H1 (cell line): ENCODE measurements at regions not wholly inside any gene's neighbourhood (a gene's known extent, or its start where the extent isn't known, plus 50 kb on each side); places are given as distances from the start of the nearest gene placed in this dataset.

ENCODE experiments used
- CTCF ChIA-PET: fragments of 300-600 bp; sonication (Branson Sonifier 250); formaldehyde crosslinking; loops from one replicate; lab custom pipeline; 2021; ENCODE audit not compliant: partially characterized antibody; lab: Charles Lee
- POLR2A ChIA-PET: fragments of 300-600 bp; sonication (Branson Sonifier 250); formaldehyde crosslinking; loops from one replicate; lab custom pipeline; 2021; ENCODE audit warnings: inconsistent platforms; ENCODE audit not compliant: partially characterized antibody; lab: Charles Lee
- DNase-seq, 2 experiments: peaks; one replicate each; pipeline versions ENCODE4 v3.0.0 to v3.0.0-alpha.2; 2010 to 2022; ENCODE audit warnings: low spot score in 2 of 2, low read depth in 1 of 2, mixed read lengths in 1 of 2
- FAIRE-seq: peaks from 2 replicates; lab custom pipeline; 2011; peaks lifted over from hg19 to GRCh38; lab: Jason Lieb, UNC
- H2AFZ ChIP-seq: 2 replicates; pipeline ENCODE4 v1.8.1; 2012; ENCODE audit warnings: low read length, inconsistent platforms
- H2AK5ac ChIP-seq: 2 replicates; pipeline ENCODE4 v1.6.1; 2013; ENCODE audit warnings: low read depth, low read length
- H2BK120ac ChIP-seq: replicated peaks from 2 replicates; pipeline ENCODE3; 2013; ENCODE audit warnings: low read depth, low read length, inconsistent platforms
- H2BK12ac ChIP-seq: 2 replicates; pipeline ENCODE4 v1.6.1; 2013; ENCODE audit warnings: low read depth, low read length
- H2BK15ac ChIP-seq: 2 replicates; pipeline ENCODE4 v1.6.1; 2013; ENCODE audit warnings: low read length
- H2BK20ac ChIP-seq: 2 replicates; pipeline ENCODE4 v1.6.1; 2013; ENCODE audit warnings: low read length
- H2BK5ac ChIP-seq: 2 replicates; pipeline ENCODE4 v1.6.1; 2013; ENCODE audit warnings: low read depth, low read length
- H3K14ac ChIP-seq: 2 replicates; pipeline ENCODE4 v1.6.1; 2013; ENCODE audit warnings: inconsistent platforms; ENCODE audit not compliant: insufficient read length
- H3K18ac ChIP-seq: 2 replicates; pipeline ENCODE4 v1.6.1; 2013; ENCODE audit warnings: low read length; ENCODE audit errors: extremely low read depth
- H3K23ac ChIP-seq: 2 replicates; pipeline ENCODE4 v1.6.1; 2013; ENCODE audit warnings: inconsistent platforms; ENCODE audit not compliant: insufficient read length
- H3K23me2 ChIP-seq: 2 replicates; pipeline ENCODE4 v1.6.1; 2013; ENCODE audit warnings: low read depth, low read length
- H3K27ac ChIP-seq: 2 replicates; pipeline ENCODE4 v1.6.1; 2011; ENCODE audit warnings: low read depth, low read length, inconsistent platforms
- H3K27me3 ChIP-seq, 4 experiments: replicated peaks in 1 of 4; 1 replicate in 1 of 4; 2 replicates in 3 of 4; pipeline versions ENCODE4 v1.6.1 to v1.8.1; 2011 to 2013; ENCODE audit warnings: low read length in 3 of 4, mild to moderate bottlenecking in 3 of 4, inconsistent platforms in 2 of 4, mixed read lengths in 2 of 4, moderate library complexity in 1 of 4; ENCODE audit not compliant: control insufficient read depth in 3 of 4, insufficient read depth in 3 of 4; ENCODE audit errors: extremely low read depth in 1 of 4
- H3K36me3 ChIP-seq, 4 experiments: 2 replicates each; pipeline versions ENCODE4 v1.6.1 to v1.8.1; 2011 to 2013; ENCODE audit warnings: mild to moderate bottlenecking in 4 of 4, low read length in 3 of 4, moderate library complexity in 2 of 4, control low read depth in 1 of 4, inconsistent platforms in 1 of 4; ENCODE audit not compliant: insufficient read depth in 4 of 4, control insufficient read depth in 2 of 4
- H3K4ac ChIP-seq: replicated peaks from 2 replicates; pipeline ENCODE3; 2013; ENCODE audit warnings: low read length, low read depth, mixed read lengths, inconsistent platforms; ENCODE audit not compliant: insufficient read length
- H3K4me1 ChIP-seq, 4 experiments: replicated peaks in 1 of 4; 1 replicate in 1 of 4; 2 replicates in 3 of 4; pipeline versions ENCODE4 v1.6.1 to v1.8.1; 2011 to 2013; ENCODE audit warnings: low read length in 3 of 4, inconsistent platforms in 2 of 4, mixed read lengths in 1 of 4; ENCODE audit not compliant: insufficient read depth in 4 of 4, control insufficient read depth in 3 of 4
- H3K4me2 ChIP-seq, 2 experiments: 2 replicates each; pipeline versions ENCODE4 v1.6.1 to v1.8.1; 2011 to 2013; ENCODE audit warnings: low read depth in 2 of 2, low read length in 2 of 2, control low read depth in 1 of 2, inconsistent platforms in 1 of 2, mild to moderate bottlenecking in 1 of 2; ENCODE audit not compliant: insufficient read depth in 1 of 2
- H3K4me3 ChIP-seq, 4 experiments: fragments of 200-600, 300-600 bp in 1 of 4; sonication (generic), shearing (Covaris generic), sonication (Bioruptor Twin) in 1 of 4; 2 replicates each; pipeline versions ENCODE4 v1.5.1 to v1.8.1; 2011 to 2016; ENCODE audit warnings: low read length in 4 of 4, low read depth in 3 of 4, control low read depth in 2 of 4, inconsistent platforms in 2 of 4, mild to moderate bottlenecking in 2 of 4, mixed read lengths in 1 of 4, moderate library complexity in 1 of 4; ENCODE audit not compliant: insufficient read depth in 2 of 4; ENCODE audit errors: extremely low read depth in 1 of 4
- H3K56ac ChIP-seq: replicated peaks from 2 replicates; pipeline ENCODE3; 2013; ENCODE audit warnings: low read depth, mild to moderate bottlenecking, mixed read lengths, low read length, inconsistent platforms; ENCODE audit not compliant: insufficient read length
- H3K79me1 ChIP-seq: 2 replicates; pipeline ENCODE4 v1.6.1; 2013; ENCODE audit warnings: low read depth, low read length, control low read depth
- H3K79me2 ChIP-seq, 2 experiments: 2 replicates each; pipeline versions ENCODE4 v1.6.1 to v1.8.1; 2012 to 2013; ENCODE audit warnings: low read length in 2 of 2, mild to moderate bottlenecking in 2 of 2, inconsistent platforms in 1 of 2; ENCODE audit not compliant: insufficient read depth in 2 of 2, control insufficient read depth in 1 of 2
- H3K9ac ChIP-seq, 4 experiments: replicated peaks in 1 of 4; 1 replicate in 1 of 4; 2 replicates in 3 of 4; pipeline versions ENCODE4 v1.6.1 to v1.8.1; 2011 to 2013; ENCODE audit warnings: low read depth in 3 of 4, low read length in 3 of 4, control low read depth in 2 of 4, mild to moderate bottlenecking in 2 of 4, moderate library complexity in 2 of 4, inconsistent platforms in 1 of 4; ENCODE audit errors: extremely low read depth in 1 of 4
- H3K9me3 ChIP-seq, 2 experiments: 2 replicates each; pipeline versions ENCODE4 v1.6.1 to v1.8.1; 2012 to 2013; ENCODE audit warnings: mild to moderate bottlenecking in 2 of 2, moderate library complexity in 2 of 2, control low read depth in 1 of 2, inconsistent platforms in 1 of 2, low read depth in 1 of 2, low read length in 1 of 2, mixed read lengths in 1 of 2; ENCODE audit not compliant: insufficient read depth in 2 of 2
- H4K20me1 ChIP-seq, 2 experiments: replicated peaks in 1 of 2; 2 replicates each; pipeline versions ENCODE3 to v1.8.1; 2011 to 2013; ENCODE audit warnings: inconsistent platforms in 2 of 2, low read length in 2 of 2, mild to moderate bottlenecking in 1 of 2; ENCODE audit not compliant: insufficient read depth in 2 of 2, control insufficient read depth in 1 of 2
- H4K5ac ChIP-seq: 2 replicates; pipeline ENCODE4 v1.6.1; 2013; ENCODE audit warnings: low read length, low read depth, mixed read lengths, inconsistent platforms; ENCODE audit not compliant: insufficient read length
- H4K8ac ChIP-seq: 2 replicates; pipeline ENCODE4 v1.8.0; 2013; ENCODE audit warnings: mild to moderate bottlenecking, moderate library complexity, low read length, inconsistent platforms; ENCODE audit not compliant: insufficient read depth; ENCODE audit errors: extremely low read depth
- H4K91ac ChIP-seq: replicated peaks from 2 replicates; pipeline ENCODE3; 2013; ENCODE audit warnings: low read length, mixed read lengths, inconsistent platforms; ENCODE audit not compliant: insufficient read length
- ASH2L ChIP-seq: fragments of 200-600, 300-600 bp; sonication (generic); IDR thresholded peaks from one replicate; pipeline ENCODE4 v1.7.1; 2017; ENCODE audit warnings: low read length
- CTBP2 ChIP-seq: IDR thresholded peaks from 2 replicates; pipeline ENCODE4 v1.7.0; 2011; ENCODE audit warnings: borderline replicate concordance, mild to moderate bottlenecking, moderate library complexity, mixed read lengths, low read length; ENCODE audit not compliant: insufficient read depth, insufficient read length
- KDM5A ChIP-seq: fragments of 200-600 bp; IDR thresholded peaks from 2 replicates; pipeline ENCODE4 v1.7.1; 2012; ENCODE audit warnings: mild to moderate bottlenecking, low read length, inconsistent platforms, mixed read lengths
- RNF2 ChIP-seq: fragments of 200-900, 300-1000 bp; sonication (generic); IDR thresholded peaks from 2 replicates; pipeline ENCODE4 v1.7.1; 2016; ENCODE audit warnings: borderline replicate concordance, low read depth, mild to moderate bottlenecking, antibody characterized with exemption, low read length; ENCODE audit not compliant: poor library complexity, severe bottlenecking; ENCODE audit errors: missing control alignments
- SRF ChIP-seq: IDR thresholded peaks from 2 replicates; pipeline ENCODE4 v1.6.1; 2011; ENCODE audit warnings: mild to moderate bottlenecking, low read depth, low read length, moderate library complexity
- TBP ChIP-seq: IDR thresholded peaks from 2 replicates; pipeline ENCODE4 v1.6.1; 2011; ENCODE audit warnings: low read depth, low read length, improper control_type of control experiment
- TCF12 ChIP-seq: IDR thresholded peaks from 2 replicates; pipeline ENCODE4 v1.6.1; 2011; ENCODE audit warnings: low read depth, mild to moderate bottlenecking, low read length
- ZNF274 ChIP-seq: IDR thresholded peaks from 2 replicates; pipeline ENCODE4 v1.7.0; 2012; ENCODE audit warnings: low read length, borderline replicate concordance; ENCODE audit errors: extremely low read depth
- WGBS, 2 experiments: shearing (Covaris generic) in 1 of 2; methylation state at CpG; one replicate each; pipeline versions ENCODE4 v1.1.6 to v1.1.7; 2013 to 2015; ENCODE audit warnings: low lambda C conversion rate in 2 of 2, mixed read lengths in 2 of 2, inconsistent platforms in 1 of 2, low coverage in 1 of 2, missing lambda C conversion rate in 1 of 2; ENCODE audit not compliant: insufficient replicate concordance in 2 of 2, insufficient coverage in 1 of 2, insufficient read length in 1 of 2; ENCODE audit errors: extremely low coverage in 1 of 2, missing lambda C conversion rate in 1 of 2; 5-methylcytosine and 5-hydroxymethylcytosine counted together
- TF ChIP-seq, protein P1 (sequence below): IDR thresholded peaks from 2 replicates; pipeline ENCODE4 v1.6.1; 2012; ENCODE audit warnings: low read length, inconsistent platforms
- TF ChIP-seq, protein P2 (sequence below), 3 experiments: IDR thresholded peaks; 1 replicate in 2 of 3; 2 replicates in 1 of 3; pipeline versions ENCODE4 v1.5.1 to v1.6.1; 2011; ENCODE audit warnings: low read length in 3 of 3, mild to moderate bottlenecking in 3 of 3, inconsistent platforms in 2 of 3, low read depth in 1 of 3, moderate library complexity in 1 of 3; ENCODE audit not compliant: insufficient read depth in 1 of 3; ENCODE audit errors: control extremely low read depth in 1 of 3

DNA sequence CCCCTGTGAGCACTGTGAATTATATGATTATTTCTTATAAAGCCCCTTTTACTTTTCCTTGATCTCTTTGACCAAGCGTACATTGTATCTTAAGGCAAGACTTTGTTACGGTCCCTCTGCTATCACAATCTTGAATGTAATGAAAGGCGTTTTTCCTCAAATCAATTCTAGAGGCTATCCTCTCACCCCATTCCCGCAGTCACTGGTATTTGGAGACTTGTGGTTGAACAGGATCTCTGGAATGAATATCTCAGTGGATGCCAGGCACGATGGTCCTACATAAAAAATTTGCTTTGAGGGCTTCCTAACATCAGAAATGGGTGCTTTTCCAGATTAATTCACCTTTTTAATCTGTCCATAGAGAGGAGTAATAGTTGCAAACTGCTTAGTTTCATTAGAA, 151.4 kb upstream of the PAPPA start:
- Histone ChIP-seq H2BK12ac (no peak overlapping the region), H3K27ac (no peak overlapping the region), H3K14ac (no peak overlapping the region), H3K56ac (no peak overlapping the region), H3K79me2 (no peaks in the 10 kb centered on the region), H4K8ac (no peak overlapping the region), H3K23ac (no peak overlapping the region), H4K5ac (no peak overlapping the region), H2BK20ac (no peak overlapping the region), H2AFZ (no peak overlapping the region), H2AK5ac (no peak overlapping the region), H2BK120ac (no peak overlapping the region), H4K20me1 (no peaks in the 10 kb centered on the region), H2BK5ac (no peak overlapping the region), H3K9ac (no peak overlapping the region), H3K36me3 (no peaks in the 10 kb centered on the region), H3K9me3 (no peaks in the 10 kb centered on the region), H3K4me1 (no peaks in the 10 kb centered on the region), H2BK15ac (no peak overlapping the region), H4K91ac (no peak overlapping the region), H3K4me2 (no peak overlapping the region), H3K23me2 (no peaks in the 10 kb centered on the region), H3K27me3 (no peaks in the 10 kb centered on the region), H3K4ac (no peak overlapping the region), H3K79me1 (no peaks in the 10 kb centered on the region), H3K4me3 (no peak overlapping the region), H3K18ac (no peak overlapping the region)
- DNase-seq, result no peak
- ChIA-PET POLR2A (no interaction called here), CTCF (interaction anchor here (1.5 kb wide), 1 partner anchor 16 kb away, joined by 4 read pairs; no protein-coding TSS in a partner anchor)
- 94% methylated on average over 5 of the region's 5 CpGs; no CpG with 5 or more reads in 1 of the 2 experiments for WGBS, 2 experiments
- no peak for FAIRE-seq
- TF ChIP-seq TCF12, result no peak
- TF ChIP-seq, protein P1, sequence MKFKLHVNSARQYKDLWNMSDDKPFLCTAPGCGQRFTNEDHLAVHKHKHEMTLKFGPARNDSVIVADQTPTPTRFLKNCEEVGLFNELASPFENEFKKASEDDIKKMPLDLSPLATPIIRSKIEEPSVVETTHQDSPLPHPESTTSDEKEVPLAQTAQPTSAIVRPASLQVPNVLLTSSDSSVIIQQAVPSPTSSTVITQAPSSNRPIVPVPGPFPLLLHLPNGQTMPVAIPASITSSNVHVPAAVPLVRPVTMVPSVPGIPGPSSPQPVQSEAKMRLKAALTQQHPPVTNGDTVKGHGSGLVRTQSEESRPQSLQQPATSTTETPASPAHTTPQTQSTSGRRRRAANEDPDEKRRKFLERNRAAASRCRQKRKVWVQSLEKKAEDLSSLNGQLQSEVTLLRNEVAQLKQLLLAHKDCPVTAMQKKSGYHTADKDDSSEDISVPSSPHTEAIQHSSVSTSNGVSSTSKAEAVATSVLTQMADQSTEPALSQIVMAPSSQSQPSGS, result no peak
- no peak for TF ChIP-seq SRF
- no peak for TF ChIP-seq TBP
- TF ChIP-seq CTBP2, result no peak
- TF ChIP-seq KDM5A, result no peak
- no peak for TF ChIP-seq ZNF274
- no peak for TF ChIP-seq RNF2
- no peak for TF ChIP-seq ASH2L
- TF ChIP-seq, protein P2, sequence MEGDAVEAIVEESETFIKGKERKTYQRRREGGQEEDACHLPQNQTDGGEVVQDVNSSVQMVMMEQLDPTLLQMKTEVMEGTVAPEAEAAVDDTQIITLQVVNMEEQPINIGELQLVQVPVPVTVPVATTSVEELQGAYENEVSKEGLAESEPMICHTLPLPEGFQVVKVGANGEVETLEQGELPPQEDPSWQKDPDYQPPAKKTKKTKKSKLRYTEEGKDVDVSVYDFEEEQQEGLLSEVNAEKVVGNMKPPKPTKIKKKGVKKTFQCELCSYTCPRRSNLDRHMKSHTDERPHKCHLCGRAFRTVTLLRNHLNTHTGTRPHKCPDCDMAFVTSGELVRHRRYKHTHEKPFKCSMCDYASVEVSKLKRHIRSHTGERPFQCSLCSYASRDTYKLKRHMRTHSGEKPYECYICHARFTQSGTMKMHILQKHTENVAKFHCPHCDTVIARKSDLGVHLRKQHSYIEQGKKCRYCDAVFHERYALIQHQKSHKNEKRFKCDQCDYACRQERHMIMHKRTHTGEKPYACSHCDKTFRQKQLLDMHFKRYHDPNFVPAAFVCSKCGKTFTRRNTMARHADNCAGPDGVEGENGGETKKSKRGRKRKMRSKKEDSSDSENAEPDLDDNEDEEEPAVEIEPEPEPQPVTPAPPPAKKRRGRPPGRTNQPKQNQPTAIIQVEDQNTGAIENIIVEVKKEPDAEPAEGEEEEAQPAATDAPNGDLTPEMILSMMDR (IDR thresholded peaks at IDR 0.05; ENCODE audit: control extremely low read depth in 1 of 3, insufficient read depth in 1 of 3, low read depth in 1 of 3, low read length in 3 of 3), result no peak
